GM12892 (cell line): ENCODE measurements at regions not wholly inside any gene's neighbourhood (a gene's known extent, or its start where the extent isn't known, plus 50 kb on each side); places are given as distances from the start of the nearest gene placed in this dataset.

Experiments used
- POLR2A ChIP-seq: IDR thresholded peaks from 2 replicates; pipeline ENCODE4 v1.6.1; 2011; ENCODE audit warnings: low read depth, low read length, control low read depth
- POLR2AphosphoS5 ChIP-seq: IDR thresholded peaks from 2 replicates; pipeline ENCODE4 v1.6.1; 2011; ENCODE audit warnings: low read depth, low read length, control low read depth
- TAF1 ChIP-seq: IDR thresholded peaks from 2 replicates; pipeline ENCODE4 v1.6.1; 2011; ENCODE audit warnings: low read depth, mild to moderate bottlenecking, control low read depth, low read length, borderline replicate concordance

- TF ChIP-seq POLR2AphosphoS5 (no peak), TAF1 (no peak), POLR2A (no peak)
Observed at GRCh38 chr6:81891874-81892273, 139.4 kb upstream of the TENT5A start.
